K562 (cell line): ENCODE measurements at regions not wholly inside any gene's neighbourhood (a gene's known extent, or its start where the extent isn't known, plus 50 kb on each side); places are given as distances from the start of the nearest gene placed in this dataset.

Experiments
- BHLHE40 ChIP-seq: IDR thresholded peaks from 2 replicates; pipeline ENCODE4 v1.6.1; 2011; ENCODE audit warnings: low read length, improper control_type of control experiment
- EZH2 ChIP-seq: IDR thresholded peaks from 2 replicates; pipeline ENCODE4 v1.6.1; 2012; ENCODE audit warnings: low read depth, mild to moderate bottlenecking, inconsistent platforms, low read length, borderline replicate concordance
- GABPA ChIP-seq: fragments of 200-800 bp; sonication (Bioruptor generic); conservative IDR thresholded peaks from 2 replicates; pipeline ENCODE4 v1.6.1; 2016; ENCODE audit warnings: low read depth, missing genetic modification characterization, missing compliant biosample characterization
- POLR2AphosphoS2 ChIP-seq: IDR thresholded peaks from 2 replicates; pipeline ENCODE4 v1.6.1; 2012; ENCODE audit warnings: low read length, improper control_type of control experiment
- STAG1 ChIP-seq: sonication (generic); formaldehyde crosslinking; IDR thresholded peaks from 2 replicates; pipeline ENCODE4 v1.5.0; 2020; ENCODE audit warnings: missing genetic modification reagents, borderline replicate concordance
- ZNF143 ChIP-seq: sonication (generic); formaldehyde crosslinking; IDR thresholded peaks from 2 replicates; pipeline ENCODE4 v1.9.0; 2022; ENCODE audit warnings: mild to moderate bottlenecking, missing genetic modification reagents
- ZNF668 ChIP-seq: fragments of 250-450 bp; sonication (Bioruptor Pico); IDR thresholded peaks from 2 replicates; pipeline ENCODE4 v1.8.0; 2022; ENCODE audit warnings: mild to moderate bottlenecking, inconsistent platforms
- TF ChIP-seq, protein P1 (sequence below), 3 experiments: IDR thresholded peaks in 2 of 3; conservative IDR thresholded peaks in 1 of 3; 2 replicates each; pipeline ENCODE4 v1.5.1; 2011 to 2012; ENCODE audit warnings: low read length in 3 of 3, mild to moderate bottlenecking in 3 of 3, control low read depth in 2 of 3, improper control_type of control experiment in 1 of 3, inconsistent platforms in 1 of 3, low read depth in 1 of 3, mixed read lengths in 1 of 3, moderate library complexity in 1 of 3; ENCODE audit not compliant: insufficient read depth in 2 of 3

DNA sequence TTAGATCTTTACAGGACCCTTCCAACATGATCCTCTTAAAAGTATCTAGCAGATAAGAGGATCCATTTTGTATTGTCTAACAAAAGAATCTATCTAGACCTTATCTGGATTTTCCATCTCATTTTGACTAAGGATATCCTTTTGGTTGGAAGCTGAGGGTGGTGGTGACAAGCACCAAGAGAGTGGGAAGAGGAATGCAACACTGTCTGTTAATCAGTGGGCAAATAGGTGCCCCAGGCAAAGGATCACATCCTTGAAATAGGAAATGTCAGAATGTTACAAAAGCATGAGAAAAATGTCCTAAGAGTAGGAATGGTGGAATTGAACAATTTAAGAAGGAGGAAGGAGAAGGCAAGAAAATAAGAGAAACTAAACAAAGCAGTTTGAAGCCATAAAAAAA is 420.7 kb upstream of the CNTN3 start:
- TF ChIP-seq, protein P1, sequence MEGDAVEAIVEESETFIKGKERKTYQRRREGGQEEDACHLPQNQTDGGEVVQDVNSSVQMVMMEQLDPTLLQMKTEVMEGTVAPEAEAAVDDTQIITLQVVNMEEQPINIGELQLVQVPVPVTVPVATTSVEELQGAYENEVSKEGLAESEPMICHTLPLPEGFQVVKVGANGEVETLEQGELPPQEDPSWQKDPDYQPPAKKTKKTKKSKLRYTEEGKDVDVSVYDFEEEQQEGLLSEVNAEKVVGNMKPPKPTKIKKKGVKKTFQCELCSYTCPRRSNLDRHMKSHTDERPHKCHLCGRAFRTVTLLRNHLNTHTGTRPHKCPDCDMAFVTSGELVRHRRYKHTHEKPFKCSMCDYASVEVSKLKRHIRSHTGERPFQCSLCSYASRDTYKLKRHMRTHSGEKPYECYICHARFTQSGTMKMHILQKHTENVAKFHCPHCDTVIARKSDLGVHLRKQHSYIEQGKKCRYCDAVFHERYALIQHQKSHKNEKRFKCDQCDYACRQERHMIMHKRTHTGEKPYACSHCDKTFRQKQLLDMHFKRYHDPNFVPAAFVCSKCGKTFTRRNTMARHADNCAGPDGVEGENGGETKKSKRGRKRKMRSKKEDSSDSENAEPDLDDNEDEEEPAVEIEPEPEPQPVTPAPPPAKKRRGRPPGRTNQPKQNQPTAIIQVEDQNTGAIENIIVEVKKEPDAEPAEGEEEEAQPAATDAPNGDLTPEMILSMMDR (IDR thresholded peaks at IDR 0.05 in 2 of 3, conservative IDR thresholded peaks at IDR 0.05 in 1 of 3; ENCODE audit: insufficient read depth in 2 of 3, low read depth in 1 of 3, low read length in 3 of 3) = no peak
- TF ChIP-seq EZH2 (no peak), STAG1 (CRISPR knock-in tag) (no peak), BHLHE40 (no peak), ZNF668 (CRISPR knock-in tag) (no peak), POLR2AphosphoS2 (no peak), ZNF143 (CRISPR knock-in tag) (no peak), GABPA (tag) (no peak)
